WTC11 (cell line): ENCODE measurements at regions not wholly inside any gene's neighbourhood (a gene's known extent, or its start where the extent isn't known, plus 50 kb on each side); places are given as distances from the start of the nearest gene placed in this dataset.

ENCODE experiments used
- CREM ChIP-seq: sonication (generic); formaldehyde crosslinking; IDR thresholded peaks from 2 replicates; pipeline ENCODE4 v1.8.1; 2022; ENCODE audit warnings: mild to moderate bottlenecking, missing genetic modification reagents, moderate library complexity
- CTCF ChIP-seq: fragments of 200-600 bp; IDR thresholded peaks from 2 replicates; pipeline ENCODE4 v1.8.0; 2022; ENCODE audit warnings: antibody characterized with exemption
- FOXP1 ChIP-seq: sonication (generic); formaldehyde crosslinking; IDR thresholded peaks from 2 replicates; pipeline ENCODE4 v1.8.0; 2022; ENCODE audit warnings: missing genetic modification reagents, mild to moderate bottlenecking, moderate library complexity, borderline replicate concordance
- PRDM15 ChIP-seq: sonication (generic); formaldehyde crosslinking; IDR thresholded peaks from 2 replicates; pipeline ENCODE4 v1.8.0; 2022; ENCODE audit warnings: missing genetic modification reagents
- ZNF396 ChIP-seq: fragments of 250-450 bp; sonication (Bioruptor Pico); IDR thresholded peaks from 2 replicates; pipeline ENCODE4 v1.8.0; 2021; ENCODE audit warnings: mild to moderate bottlenecking, moderate library complexity, borderline replicate concordance
- ZNF671 ChIP-seq: fragments of 250-450 bp; sonication (Bioruptor Pico); IDR thresholded peaks from 2 replicates; pipeline ENCODE4 v1.8.0; 2021; ENCODE audit warnings: mild to moderate bottlenecking

GRCh38 chr21:35190201-35190701, 141.1 kb upstream of the RUNX1 start:
- TF ChIP-seq CREM (no peak), CTCF (no peak), FOXP1 (CRISPR knock-in tag) (no peak), ZNF396 (CRISPR knock-in tag) (no peak), PRDM15 (CRISPR knock-in tag) (no peak), ZNF671 (CRISPR knock-in tag) (no peak)
